Stimulated activated CD8-positive, alpha-beta memory T cell treated with anti-CD3 and anti-CD28 coated beads, Interleukin-2, amount 100 ng/mL, for 1 hour (primary cell): ENCODE measurements at regions not wholly inside any gene's neighbourhood (a gene's known extent, or its start where the extent isn't known, plus 50 kb on each side); places are given as distances from the start of the nearest gene placed in this dataset.

Experiments used
- DNase-seq, 2 donors: peaks; one replicate each; pipeline ENCODE4 v3.0.0-alpha.2; 2020; ENCODE audit warnings: low read depth in 2 of 2

GRCh38 chr10:131650169-131650705 is 250.6 kb upstream of the PPP2R2D start:
- DNase-seq = no peak

GRCh38 chr10:131650771-131651673 is 249.8 kb upstream of the PPP2R2D start:
- no peak for DNase-seq

GRCh38 chr10:131651674-131652437 is 249.0 kb upstream of the PPP2R2D start:
- DNase-seq = no peak

- DNase-seq = no peak
Measured at GRCh38 chr10:131652438-131653139, 248.2 kb upstream of the PPP2R2D start.

- DNase-seq = no peak
Measured at GRCh38 chr10:131653140-131653539, 247.7 kb upstream of the PPP2R2D start.

GRCh38 chr10:131653554-131654470 is 247.0 kb upstream of the PPP2R2D start:
- no peak for DNase-seq

GRCh38 chr10:131654471-131655087 is 246.2 kb upstream of the PPP2R2D start:
- no peak for DNase-seq

- DNase-seq = no peak
Measured at GRCh38 chr10:131655101-131655849, 245.5 kb upstream of the PPP2R2D start.

- no peak for DNase-seq
Measured at GRCh38 chr10:131656009-131656408, 244.8 kb upstream of the PPP2R2D start.

- DNase-seq = no peak
Measured at GRCh38 chr10:131656431-131656841, 244.4 kb upstream of the PPP2R2D start.

- DNase-seq = no peak
Measured at GRCh38 chr10:131657318-131657984, 243.4 kb upstream of the PPP2R2D start.

- no peak for DNase-seq
Measured at GRCh38 chr10:131657985-131658330, 242.8 kb upstream of the PPP2R2D start.

- DNase-seq = no peak
Measured at GRCh38 chr10:131658476-131659110, 242.2 kb upstream of the PPP2R2D start.

GRCh38 chr10:131660427-131660826 is 240.4 kb upstream of the PPP2R2D start:
- DNase-seq = no peak

- no peak for DNase-seq
Measured at GRCh38 chr10:131662851-131663250, 238.0 kb upstream of the PPP2R2D start.

- no peak for DNase-seq
Measured at GRCh38 chr10:131663351-131663750, 237.5 kb upstream of the PPP2R2D start.

- no peak for DNase-seq
Measured at GRCh38 chr10:131666091-131666490, 234.7 kb upstream of the PPP2R2D start.

- DNase-seq = no peak
Measured at GRCh38 chr10:131667047-131667446, 233.8 kb upstream of the PPP2R2D start.

GRCh38 chr10:131667561-131667960 is 233.2 kb upstream of the PPP2R2D start:
- no peak for DNase-seq
